Nephron (organoid): ENCODE measurements at regions not wholly inside any gene's neighbourhood (a gene's known extent, or its start where the extent isn't known, plus 50 kb on each side); places are given as distances from the start of the nearest gene placed in this dataset.

ENCODE experiments used
- H3K27ac Mint-ChIP-seq, 3 experiments: 2 replicates each; pipeline ENCODE4 v1.8.0; 2020; ENCODE audit warnings: mixed read lengths in 3 of 3, mild to moderate bottlenecking in 2 of 3, moderate library complexity in 1 of 3
- H3K27me3 Mint-ChIP-seq: 2 replicates; pipeline ENCODE4 v1.8.0; 2021; ENCODE audit warnings: low read depth, mild to moderate bottlenecking, moderate library complexity, mixed read lengths
- H3K36me3 Mint-ChIP-seq: 2 replicates; pipeline ENCODE4 v1.8.0; 2020; ENCODE audit warnings: low read depth, mixed read lengths
- H3K4me1 Mint-ChIP-seq: 2 replicates; pipeline ENCODE4 v1.8.0; 2020; ENCODE audit warnings: mixed read lengths
- H3K4me3 Mint-ChIP-seq, 3 experiments: 2 replicates each; pipeline ENCODE4 v1.8.0; 2020; ENCODE audit warnings: mild to moderate bottlenecking in 3 of 3, mixed read lengths in 3 of 3, moderate library complexity in 2 of 3
- H3K9me3 Mint-ChIP-seq: 2 replicates; pipeline ENCODE4 v1.8.0; 2020; ENCODE audit warnings: mixed read lengths
- TF ChIP-seq, protein P1 (sequence below), 3 experiments: fragments of 200-600 bp; sonication (generic); IDR thresholded peaks; one replicate each; pipeline ENCODE4 v1.5.0; 2021; ENCODE audit warnings: antibody characterized with exemption in 3 of 3; ENCODE audit not compliant: unreplicated experiment in 3 of 3

DNA sequence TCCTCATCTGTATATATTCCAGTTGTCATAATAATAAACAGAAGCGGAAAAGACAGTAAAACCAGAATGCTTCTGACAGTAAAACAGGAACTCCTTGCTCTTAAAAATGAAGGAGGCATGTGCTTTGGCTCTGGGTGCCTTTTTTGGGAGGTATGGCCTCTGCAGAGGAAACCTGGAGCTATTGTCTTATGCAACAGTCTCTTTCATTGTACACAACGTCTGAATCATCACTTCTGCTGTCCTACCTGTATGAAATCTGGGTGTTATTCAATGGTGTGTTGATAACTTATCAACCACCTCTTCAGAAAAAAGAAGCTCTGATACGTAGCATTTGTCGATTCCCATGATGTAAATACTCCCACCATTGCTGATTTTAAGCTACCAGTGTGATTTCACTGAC, 64.8 kb downstream of the CDCA7 start:
- H3K27ac Mint-ChIP-seq = peak overlapping the region in 2 of 3 experiments; percentile 48 to 68
- peaks cover 5% of the 10 kb centered on the region for H3K27me3 Mint-ChIP-seq
- no peaks in the 10 kb centered on the region for H3K36me3 Mint-ChIP-seq
- H3K9me3 Mint-ChIP-seq = no peaks in the 10 kb centered on the region
- peaks cover 38% of the 10 kb centered on the region for H3K4me1 Mint-ChIP-seq
- H3K4me3 Mint-ChIP-seq = no peak overlapping the region
- TF ChIP-seq, protein P1, sequence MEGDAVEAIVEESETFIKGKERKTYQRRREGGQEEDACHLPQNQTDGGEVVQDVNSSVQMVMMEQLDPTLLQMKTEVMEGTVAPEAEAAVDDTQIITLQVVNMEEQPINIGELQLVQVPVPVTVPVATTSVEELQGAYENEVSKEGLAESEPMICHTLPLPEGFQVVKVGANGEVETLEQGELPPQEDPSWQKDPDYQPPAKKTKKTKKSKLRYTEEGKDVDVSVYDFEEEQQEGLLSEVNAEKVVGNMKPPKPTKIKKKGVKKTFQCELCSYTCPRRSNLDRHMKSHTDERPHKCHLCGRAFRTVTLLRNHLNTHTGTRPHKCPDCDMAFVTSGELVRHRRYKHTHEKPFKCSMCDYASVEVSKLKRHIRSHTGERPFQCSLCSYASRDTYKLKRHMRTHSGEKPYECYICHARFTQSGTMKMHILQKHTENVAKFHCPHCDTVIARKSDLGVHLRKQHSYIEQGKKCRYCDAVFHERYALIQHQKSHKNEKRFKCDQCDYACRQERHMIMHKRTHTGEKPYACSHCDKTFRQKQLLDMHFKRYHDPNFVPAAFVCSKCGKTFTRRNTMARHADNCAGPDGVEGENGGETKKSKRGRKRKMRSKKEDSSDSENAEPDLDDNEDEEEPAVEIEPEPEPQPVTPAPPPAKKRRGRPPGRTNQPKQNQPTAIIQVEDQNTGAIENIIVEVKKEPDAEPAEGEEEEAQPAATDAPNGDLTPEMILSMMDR (IDR thresholded peaks at IDR 0.05; ENCODE audit: unreplicated experiment in 3 of 3) = no peak

DNA sequence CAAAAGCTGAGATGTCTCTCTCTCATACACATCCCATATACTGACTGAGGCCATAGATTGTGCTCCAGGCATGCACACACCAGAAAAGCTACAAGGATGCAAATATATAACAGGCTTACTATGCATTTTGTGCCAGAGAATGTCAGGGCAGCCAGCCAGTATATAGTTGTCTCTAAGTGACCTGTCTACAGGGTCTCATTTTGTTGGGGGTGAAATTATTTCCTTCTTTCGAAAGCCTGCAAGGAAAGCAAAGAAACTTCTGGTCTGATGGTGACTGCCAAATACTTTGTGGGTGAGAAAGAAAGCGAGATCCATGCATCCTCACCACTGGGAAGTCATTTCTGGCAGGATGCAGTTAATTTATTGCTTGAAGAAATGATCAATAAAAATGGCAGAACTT, 70.2 kb downstream of the CDCA7 start:
- Mint-ChIP-seq H3K27me3 (peaks cover 5% of the 10 kb centered on the region), H3K4me1 (peaks cover 26% of the 10 kb centered on the region), H3K4me3 (no peak overlapping the region), H3K36me3 (no peaks in the 10 kb centered on the region), H3K27ac (peak overlapping the region in 2 of 3 experiments; percentile 50 to 80), H3K9me3 (peaks cover 3% of the 10 kb centered on the region)
- TF ChIP-seq, protein P1 (IDR thresholded peaks at IDR 0.05; ENCODE audit: unreplicated experiment in 3 of 3) = no peak

DNA sequence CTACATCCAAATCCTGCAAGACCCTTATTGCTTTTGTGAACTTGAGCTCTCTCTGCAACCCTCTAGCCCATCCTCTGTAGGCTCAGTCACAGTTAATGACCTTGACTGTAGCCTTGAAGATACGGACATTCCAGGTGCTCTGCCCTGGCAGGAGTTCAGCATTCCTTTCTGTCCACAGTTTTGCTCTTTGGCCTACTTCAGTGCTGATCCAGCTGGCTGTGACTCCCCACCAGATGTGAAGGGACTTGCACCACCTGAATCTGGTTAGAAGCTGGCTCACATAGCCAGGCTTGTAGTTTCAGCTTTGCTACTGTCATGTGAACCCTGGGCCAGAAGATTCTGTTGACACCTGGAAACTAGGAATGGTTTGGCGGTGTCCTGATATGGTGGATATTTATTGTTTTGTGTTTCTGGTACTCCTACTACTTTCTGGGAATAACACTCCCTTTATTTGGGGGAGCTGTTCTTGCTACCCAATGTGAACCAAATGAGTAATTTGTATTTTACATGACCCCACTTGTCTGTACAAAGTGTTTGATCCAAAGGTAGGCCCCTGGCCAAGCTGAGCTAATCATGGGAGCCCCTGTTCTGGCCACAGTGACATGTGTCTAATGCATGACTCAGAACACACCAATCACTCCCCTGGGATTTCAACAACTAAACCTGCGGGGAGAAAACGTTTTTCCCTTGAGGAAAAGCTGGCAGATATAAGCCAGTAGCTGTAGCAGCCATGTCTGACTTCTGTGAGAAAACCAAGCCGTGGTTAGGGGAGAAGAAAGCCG, 73.4 kb downstream of the CDCA7 start:
- peak overlapping the region in 2 of 3 experiments; percentile 40 to 65 for H3K27ac Mint-ChIP-seq

DNA sequence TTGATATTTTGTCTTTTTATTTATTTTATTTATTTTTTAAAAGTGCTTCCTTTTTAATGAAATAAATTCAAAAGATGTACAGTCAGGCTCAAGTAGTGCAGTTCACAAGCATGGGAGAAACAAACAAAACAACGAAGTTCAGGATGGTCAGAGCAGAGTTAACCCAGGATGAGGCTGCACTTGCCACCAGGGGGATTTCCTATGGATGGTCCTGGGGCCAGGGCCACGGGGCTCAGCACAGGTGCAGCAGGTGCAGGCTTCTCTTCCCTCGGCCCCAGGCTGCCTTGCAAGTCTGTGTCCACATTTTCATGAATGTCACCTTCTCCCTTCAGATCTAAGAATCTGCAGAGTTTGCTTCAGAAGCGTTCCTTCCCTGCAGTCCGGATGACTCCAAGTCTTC, 76.5 kb downstream of the CDCA7 start:
- Mint-ChIP-seq H3K9me3 (peaks cover 3% of the 10 kb centered on the region), H3K4me1 (peaks cover 36% of the 10 kb centered on the region), H3K4me3 (no peak overlapping the region), H3K27ac (no peak overlapping the region), H3K27me3 (peaks cover 19% of the 10 kb centered on the region), H3K36me3 (no peaks in the 10 kb centered on the region)
- TF ChIP-seq, protein P1 (IDR thresholded peaks at IDR 0.05; ENCODE audit: unreplicated experiment in 3 of 3) = no peak

More for the DNA sequence above, 73.4 kb downstream of the CDCA7 start:
- H3K4me1 Mint-ChIP-seq = peaks cover 36% of the 10 kb centered on the region
- TF ChIP-seq, protein P1 (IDR thresholded peaks at IDR 0.05; ENCODE audit: unreplicated experiment in 3 of 3) = no peak
- H3K4me3 Mint-ChIP-seq = no peak overlapping the region
- H3K36me3 Mint-ChIP-seq = no peaks in the 10 kb centered on the region
- peaks cover 14% of the 10 kb centered on the region for H3K27me3 Mint-ChIP-seq
- H3K9me3 Mint-ChIP-seq = peaks cover 3% of the 10 kb centered on the region

DNA sequence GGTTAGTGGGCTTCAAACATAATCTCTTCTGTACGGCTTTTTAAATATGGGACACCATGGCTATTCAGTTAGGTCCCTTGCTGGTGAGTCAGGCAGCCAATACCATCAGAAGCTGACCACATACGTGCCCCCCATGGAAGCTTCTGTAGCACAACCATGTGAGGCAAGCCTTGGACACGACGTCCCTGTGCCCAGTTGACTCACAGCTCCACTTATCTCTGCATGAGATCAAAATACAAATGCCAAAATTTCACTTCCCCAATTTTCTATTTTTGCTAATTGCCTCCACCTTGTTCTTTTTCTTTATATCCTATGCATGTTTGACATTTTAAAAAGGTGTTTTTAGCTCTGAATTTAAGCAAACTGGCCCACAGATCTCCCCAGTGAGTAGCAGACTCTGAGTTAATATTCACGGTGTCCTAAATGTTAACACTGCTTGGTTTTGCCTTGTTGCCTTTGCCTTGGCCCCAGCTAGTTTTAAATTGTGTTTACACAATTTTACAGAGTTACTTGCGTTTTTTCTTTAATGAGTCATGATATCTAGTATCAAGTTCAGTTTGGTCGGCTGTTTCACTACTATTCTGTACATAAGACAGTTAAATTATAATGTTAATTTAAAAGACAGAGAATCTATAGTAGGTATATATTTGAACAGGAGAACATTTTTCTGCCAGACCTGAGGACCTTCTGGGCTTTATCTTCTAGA, 77.5 kb downstream of the CDCA7 start:
- TF ChIP-seq, protein P1 (IDR thresholded peaks at IDR 0.05; ENCODE audit: unreplicated experiment in 3 of 3) = no peak
- Mint-ChIP-seq H3K36me3 (no peaks in the 10 kb centered on the region), H3K27ac (no peak overlapping the region), H3K4me1 (peaks cover 36% of the 10 kb centered on the region), H3K9me3 (peaks cover 3% of the 10 kb centered on the region), H3K27me3 (peaks cover 19% of the 10 kb centered on the region), H3K4me3 (no peak overlapping the region)
